ENCODE measurements at regions not wholly inside any gene's neighbourhood (a gene's known extent, or its start where the extent isn't known, plus 50 kb on each side); places are given as distances from the start of the nearest gene placed in this dataset.

DNA sequence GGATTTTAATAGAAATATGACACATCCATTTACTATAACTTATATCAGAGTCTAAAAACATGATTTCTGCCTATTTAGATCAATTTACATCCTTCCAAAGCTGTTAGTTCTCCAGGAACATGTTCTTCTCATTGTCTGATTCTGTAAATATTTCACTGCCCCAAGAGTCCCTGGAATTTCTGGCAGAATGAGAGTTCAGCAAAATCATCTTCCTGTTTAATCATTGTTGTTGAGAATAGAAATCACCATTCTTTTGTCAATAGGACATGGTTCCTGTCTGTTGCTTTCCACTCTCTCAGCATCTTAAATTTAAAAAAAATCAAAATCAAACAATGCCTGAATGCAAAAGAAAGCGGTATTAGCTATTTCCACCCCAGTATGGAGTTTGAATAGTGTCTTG, 172.8 kb upstream of the FRMPD4 start:
- no peak for TF ChIP-seq CTCF (IDR thresholded peaks at IDR 0.05; ENCODE audit: insufficient read depth, low read length)
- no peak for DNase-seq (ENCODE audit: low read depth)
- no peak overlapping the region for H3K4me3 ChIP-seq (ENCODE audit: low read depth, low read length)

GRCh38 chrX:11967986-11968869, 170.0 kb upstream of the FRMPD4 start:
- DNase-seq (ENCODE audit: low read depth): peak; percentile 41
- no peak overlapping the region for H3K4me3 ChIP-seq (ENCODE audit: low read depth, low read length)
- no peak for TF ChIP-seq CTCF (IDR thresholded peaks at IDR 0.05; ENCODE audit: insufficient read depth, low read length)

- peak; percentile 69 for DNase-seq (ENCODE audit: low read depth)
Measured at GRCh38 chrX:11968991-11969390, 169.3 kb upstream of the FRMPD4 start.

GRCh38 chrX:11970578-11971359, 167.5 kb upstream of the FRMPD4 start:
- no peak overlapping the region for H3K4me3 ChIP-seq (ENCODE audit: low read depth, low read length)
- DNase-seq (ENCODE audit: low read depth): peak; percentile 46
- no peak for TF ChIP-seq CTCF (IDR thresholded peaks at IDR 0.05; ENCODE audit: insufficient read depth, low read length)

More at GRCh38 chrX:11968991-11969390, 169.3 kb upstream of the FRMPD4 start:
- TF ChIP-seq CTCF (IDR thresholded peaks at IDR 0.05; ENCODE audit: insufficient read depth, low read length): no peak
- no peak overlapping the region for H3K4me3 ChIP-seq (ENCODE audit: low read depth, low read length)

- H3K4me3 ChIP-seq (ENCODE audit: low read depth, low read length): no peak overlapping the region
- DNase-seq (ENCODE audit: low read depth): no peak
- TF ChIP-seq CTCF (IDR thresholded peaks at IDR 0.05; ENCODE audit: insufficient read depth, low read length): no peak
Measured at GRCh38 chrX:11976663-11977062, 161.6 kb upstream of the FRMPD4 start.

GRCh38 chrX:11992271-11992670, 146.0 kb upstream of the FRMPD4 start:
- no peak for DNase-seq (ENCODE audit: low read depth)
- no peak overlapping the region for H3K4me3 ChIP-seq (ENCODE audit: low read depth, low read length)
- TF ChIP-seq CTCF (IDR thresholded peaks at IDR 0.05; ENCODE audit: insufficient read depth, low read length): no peak

Data from fibroblast of the aortic adventitia (primary cell).